ENCODE measurements at regions not wholly inside any gene's neighbourhood (a gene's known extent, or its start where the extent isn't known, plus 50 kb on each side); places are given as distances from the start of the nearest gene placed in this dataset.

DNA sequence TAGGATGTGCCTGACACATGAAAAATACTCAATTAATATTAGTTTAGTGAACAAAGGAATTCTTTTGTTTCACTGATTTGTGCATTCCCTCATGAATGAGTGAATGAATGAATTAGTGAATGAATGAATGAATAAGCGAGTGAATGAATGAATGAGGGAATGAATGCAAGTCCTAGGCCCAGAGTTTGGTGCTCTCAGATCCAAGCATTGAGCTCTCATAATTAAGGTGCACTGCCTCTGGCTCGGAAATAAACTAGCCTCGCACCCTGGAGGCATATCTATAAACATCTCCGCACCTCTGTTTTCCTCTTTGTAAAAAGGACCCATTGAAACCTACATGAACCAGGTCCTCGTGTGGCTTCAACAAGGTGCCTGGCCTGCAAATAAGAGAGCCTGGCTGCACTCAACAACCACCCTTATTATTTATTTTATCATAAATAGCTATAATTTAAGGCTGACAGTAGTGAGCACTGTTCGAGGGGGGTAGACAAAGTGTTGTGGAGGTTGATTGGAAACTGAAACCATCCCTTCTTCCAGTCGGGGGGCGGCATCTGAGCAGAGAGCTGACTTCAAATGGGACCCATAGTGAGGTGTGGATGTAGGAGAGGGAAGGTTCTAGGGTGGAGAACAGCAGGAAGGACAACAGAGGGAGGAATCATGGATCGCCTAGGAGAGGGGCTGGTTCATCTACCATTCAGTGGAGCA lies 316.8 kb downstream of the BCL11B start:
- DNase-seq (ENCODE audit: low read depth, low spot score) = no peak
- no peak for TF ChIP-seq CTCF (IDR thresholded peaks at IDR 0.05; ENCODE audit: insufficient read depth, low read length, missing control alignments)
- ChIA-PET CTCF (no interaction called here), POLR2A (no interaction called here)
- no peak overlapping the region for H3K4me3 ChIP-seq (ENCODE audit: low read depth, low read length)

GRCh38 chr14:98955741-98956070 lies 316.3 kb downstream of the BCL11B start:
- DNase-seq (ENCODE audit: low read depth, low spot score) = no peak
- TF ChIP-seq CTCF (IDR thresholded peaks at IDR 0.05; ENCODE audit: insufficient read depth, low read length, missing control alignments) = no peak
- H3K4me3 ChIP-seq (ENCODE audit: low read depth, low read length) = no peak overlapping the region
- POLR2A ChIA-PET = no interaction called here
- CTCF ChIA-PET = no interaction called here

- CTCF ChIA-PET = no interaction called here
Observed at GRCh38 chr14:98956181-98956580, 315.8 kb downstream of the BCL11B start.

GRCh38 chr14:98956661-98957060 lies 315.3 kb downstream of the BCL11B start:
- ChIA-PET POLR2A (no interaction called here), CTCF (no interaction called here)
- no peak for DNase-seq (ENCODE audit: low read depth, low spot score)
- no peak for TF ChIP-seq CTCF (IDR thresholded peaks at IDR 0.05; ENCODE audit: insufficient read depth, low read length, missing control alignments)
- no peak overlapping the region for H3K4me3 ChIP-seq (ENCODE audit: low read depth, low read length)

More at GRCh38 chr14:98956181-98956580, 315.8 kb downstream of the BCL11B start:
- POLR2A ChIA-PET = no interaction called here
- DNase-seq (ENCODE audit: low read depth, low spot score) = no peak
- H3K4me3 ChIP-seq (ENCODE audit: low read depth, low read length) = no peak overlapping the region
- TF ChIP-seq CTCF (IDR thresholded peaks at IDR 0.05; ENCODE audit: insufficient read depth, low read length, missing control alignments) = no peak

DNA sequence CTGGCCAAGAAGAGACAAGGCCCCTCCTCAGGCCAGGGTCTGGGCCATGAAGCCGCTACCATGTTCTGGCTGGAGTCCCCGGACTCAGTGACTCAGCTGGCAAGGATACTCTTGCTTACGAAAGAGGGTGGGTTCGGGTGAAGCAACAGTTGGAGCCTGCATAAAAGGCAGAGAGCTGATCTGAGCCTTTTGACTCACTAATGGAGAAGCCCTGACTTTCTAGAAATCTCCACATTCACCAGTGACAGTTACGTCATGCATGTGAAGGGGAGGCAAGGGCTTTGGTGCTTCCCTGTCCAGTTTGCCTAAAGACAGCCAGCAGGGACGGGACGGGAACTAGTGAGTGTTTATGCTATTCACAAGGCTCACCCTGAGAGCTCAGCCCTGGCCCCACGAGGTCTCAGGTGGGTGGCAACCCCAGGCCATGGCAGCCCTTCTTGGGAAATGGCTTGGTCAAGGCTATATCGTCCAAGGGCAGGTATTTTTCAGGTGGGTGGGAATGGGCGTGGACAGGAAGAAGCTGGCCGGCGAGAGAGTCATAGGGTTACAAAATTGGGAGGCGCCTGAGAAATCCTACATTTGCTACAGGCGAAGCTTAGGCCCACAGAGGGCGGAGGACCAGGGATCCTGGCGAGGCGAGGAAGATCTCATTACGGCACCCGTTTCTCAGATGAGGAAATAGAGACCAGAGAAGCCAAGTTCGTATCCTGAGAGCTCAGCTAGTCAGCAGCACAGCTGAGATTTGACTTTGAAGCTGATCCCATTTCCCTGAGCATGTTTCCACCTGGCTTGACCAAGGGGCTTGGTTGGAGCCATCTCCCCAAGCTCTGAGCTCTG lies 314.6 kb downstream of the BCL11B start:
- no peak for TF ChIP-seq CTCF (IDR thresholded peaks at IDR 0.05; ENCODE audit: insufficient read depth, low read length, missing control alignments)
- DNase-seq (ENCODE audit: low read depth, low spot score) = no peak
- POLR2A ChIA-PET = no interaction called here
- CTCF ChIA-PET = no interaction called here
- no peak overlapping the region for H3K4me3 ChIP-seq (ENCODE audit: low read depth, low read length)

- TF ChIP-seq CTCF (IDR thresholded peaks at IDR 0.05; ENCODE audit: insufficient read depth, low read length, missing control alignments) = no peak
- ChIA-PET CTCF (no interaction called here), POLR2A (no interaction called here)
Observed at GRCh38 chr14:98958048-98958631, 313.9 kb downstream of the BCL11B start.

More at GRCh38 chr14:98958048-98958631, 313.9 kb downstream of the BCL11B start:
- no peak overlapping the region for H3K4me3 ChIP-seq (ENCODE audit: low read depth, low read length)
- DNase-seq (ENCODE audit: low read depth, low spot score) = no peak

Measured in AG04449 (cell line).